BLaER1 (cell line): ENCODE measurements at regions not wholly inside any gene's neighbourhood (a gene's known extent, or its start where the extent isn't known, plus 50 kb on each side); places are given as distances from the start of the nearest gene placed in this dataset.
"Not testable (repeated sequence)": the region's sequence is repeated elsewhere in the genome, so short reads cannot be mapped to it uniquely, and the experiment has no call there.

Experiments used
- H3K27ac ChIP-seq: shearing (Covaris generic); formaldehyde crosslinking; 2 replicates; pipeline ENCODE4 v1.8.1; 2022
- H3K27me3 ChIP-seq: shearing (Covaris generic); formaldehyde crosslinking; 2 replicates; pipeline ENCODE4 v1.8.1; 2022
- H3K36me3 ChIP-seq: shearing (Covaris generic); formaldehyde crosslinking; 2 replicates; pipeline ENCODE4 v1.8.1; 2022
- H3K4me1 ChIP-seq: shearing (Covaris generic); formaldehyde crosslinking; 2 replicates; pipeline ENCODE4 v1.8.1; 2022
- H3K4me2 ChIP-seq: shearing (Covaris generic); formaldehyde crosslinking; 2 replicates; pipeline ENCODE4 v1.8.1; 2022
- H3K4me3 ChIP-seq: shearing (Covaris generic); formaldehyde crosslinking; 2 replicates; pipeline ENCODE4 v1.8.1; 2022
- H3K9ac ChIP-seq: shearing (Covaris generic); formaldehyde crosslinking; 2 replicates; pipeline ENCODE4 v1.8.1; 2022
- H3K9me3 ChIP-seq: shearing (Covaris generic); formaldehyde crosslinking; 2 replicates; pipeline ENCODE4 v1.8.1; 2022
- H4K20me1 ChIP-seq: shearing (Covaris generic); formaldehyde crosslinking; 2 replicates; pipeline ENCODE4 v1.8.1; 2022
- Cebpa-rat ChIP-seq: shearing (Covaris generic); IDR thresholded peaks from 2 replicates; pipeline ENCODE4 v1.8.1; 2022

GRCh38 chr1:191699343-191699742 lies 458.9 kb upstream of the RGS18 start:
- Histone ChIP-seq H3K27me3 (no peaks in the 10 kb centered on the region), H3K36me3 (no peaks in the 10 kb centered on the region), H3K27ac (no peak overlapping the region), H3K4me2 (no peak overlapping the region), H3K4me3 (no peak overlapping the region), H3K4me1 (peaks cover 15% of the 10 kb centered on the region), H4K20me1 (no peaks in the 10 kb centered on the region), H3K9ac (no peak overlapping the region), H3K9me3 (no peaks in the 10 kb centered on the region)
- no peak for TF ChIP-seq Cebpa-rat

DNA sequence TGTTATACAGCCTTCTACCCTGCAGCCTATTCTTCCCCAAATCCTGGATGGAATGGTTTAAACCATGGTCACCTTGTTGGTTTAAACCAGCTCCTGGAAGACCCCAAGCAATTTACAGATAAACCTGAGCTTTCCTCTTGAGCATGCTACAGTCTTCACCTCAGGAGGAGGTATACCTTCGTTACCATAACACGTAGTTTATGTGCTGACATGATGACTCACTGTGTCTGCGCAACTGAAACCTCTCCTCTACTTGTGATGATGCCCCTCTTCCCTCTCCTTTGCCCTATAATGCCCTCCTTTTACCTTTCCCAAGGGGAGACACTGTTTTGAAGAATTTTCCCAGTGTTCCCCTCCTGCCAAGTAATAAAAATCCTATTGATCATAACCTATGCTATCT lies 457.3 kb upstream of the RGS18 start:
- H3K27me3 ChIP-seq: no peaks in the 10 kb centered on the region
- H3K4me1 ChIP-seq: peaks cover 7% of the 10 kb centered on the region
- H3K36me3 ChIP-seq: no peaks in the 10 kb centered on the region
- no peaks in the 10 kb centered on the region for H3K9me3 ChIP-seq
- no peak for TF ChIP-seq Cebpa-rat
- H3K9ac ChIP-seq: no peak overlapping the region
- H3K4me3 ChIP-seq: no peak overlapping the region
- H4K20me1 ChIP-seq: no peaks in the 10 kb centered on the region
- no peak overlapping the region for H3K4me2 ChIP-seq
- no peak overlapping the region for H3K27ac ChIP-seq

- H3K4me1 ChIP-seq: no peaks in the 10 kb centered on the region; the same call in 1 of the 2 replicates
- no peaks in the 10 kb centered on the region for H3K9me3 ChIP-seq
- no peaks in the 10 kb centered on the region for H3K27me3 ChIP-seq
- no peaks in the 10 kb centered on the region for H4K20me1 ChIP-seq
- H3K27ac ChIP-seq: no peak overlapping the region
- H3K9ac ChIP-seq: no peak overlapping the region
- TF ChIP-seq Cebpa-rat: no peak
- H3K4me2 ChIP-seq: no peak overlapping the region
- no peak overlapping the region for H3K4me3 ChIP-seq
- H3K36me3 ChIP-seq: no peaks in the 10 kb centered on the region
These were observed 456.1 kb upstream of the RGS18 start for GRCh38 chr1:191702124-191702523.

DNA sequence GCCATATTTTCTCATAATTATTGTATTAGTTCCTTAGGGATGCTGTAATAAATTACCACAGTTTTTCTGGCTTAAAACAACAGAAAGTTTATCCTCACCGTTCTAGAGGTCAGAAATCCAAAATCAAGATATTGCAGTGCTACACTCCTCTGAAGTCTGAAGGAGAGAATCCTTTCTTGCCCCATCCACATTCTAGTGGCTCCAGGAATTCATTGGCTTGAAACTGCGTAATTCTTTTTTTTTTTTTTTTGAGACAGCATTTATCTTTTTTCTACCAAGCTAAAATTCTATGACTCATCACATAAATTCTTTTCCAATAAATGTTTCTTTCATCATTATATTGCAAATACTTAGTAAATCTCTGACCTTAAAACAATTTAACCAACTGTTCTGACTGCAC lies 451.0 kb upstream of the RGS18 start:
- no peaks in the 10 kb centered on the region for H3K27me3 ChIP-seq

DNA sequence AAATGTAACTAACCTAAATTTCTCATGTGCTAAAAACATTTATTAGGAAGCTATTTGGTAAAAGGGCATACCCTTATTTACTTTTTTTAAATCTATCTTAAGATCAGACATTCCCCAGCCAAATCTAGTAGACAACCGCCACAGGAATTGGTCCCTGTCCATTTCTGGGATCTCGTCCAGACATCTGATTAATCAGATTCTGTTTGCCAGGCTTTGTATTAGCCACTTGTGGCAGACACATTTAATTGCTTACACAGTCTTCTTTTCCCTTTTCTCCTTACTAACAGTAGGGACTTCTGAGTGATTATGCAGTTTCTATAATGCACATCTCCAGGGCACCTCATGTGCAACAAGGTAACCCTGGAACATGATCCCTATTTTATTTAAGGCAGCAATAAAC lies 449.0 kb upstream of the RGS18 start:
- H3K27me3 ChIP-seq: no peaks in the 10 kb centered on the region
- H3K4me2 ChIP-seq: no peak overlapping the region
- no peaks in the 10 kb centered on the region for H3K4me1 ChIP-seq
- no peaks in the 10 kb centered on the region for H4K20me1 ChIP-seq
- no peak overlapping the region for H3K27ac ChIP-seq
- no peaks in the 10 kb centered on the region for H3K9me3 ChIP-seq
- no peak for TF ChIP-seq Cebpa-rat
- H3K9ac ChIP-seq: no peak overlapping the region
- H3K4me3 ChIP-seq: no peak overlapping the region
- H3K36me3 ChIP-seq: no peaks in the 10 kb centered on the region

More for the DNA sequence above, 451.0 kb upstream of the RGS18 start:
- no peak for TF ChIP-seq Cebpa-rat
- Histone ChIP-seq H3K9me3 (no peaks in the 10 kb centered on the region), H3K9ac (no peak overlapping the region), H3K27ac (no peak overlapping the region), H3K4me1 (no peaks in the 10 kb centered on the region), H3K4me2 (no peak overlapping the region), H3K36me3 (no peaks in the 10 kb centered on the region), H3K4me3 (no peak overlapping the region), H4K20me1 (no peaks in the 10 kb centered on the region)

GRCh38 chr1:191711961-191712360 lies 446.3 kb upstream of the RGS18 start:
- no peak overlapping the region for H3K4me2 ChIP-seq
- no peaks in the 10 kb centered on the region for H4K20me1 ChIP-seq
- TF ChIP-seq Cebpa-rat: no peak
- no peaks in the 10 kb centered on the region for H3K9me3 ChIP-seq
- H3K4me1 ChIP-seq: no peaks in the 10 kb centered on the region
- H3K36me3 ChIP-seq: no peaks in the 10 kb centered on the region
- no peak overlapping the region for H3K9ac ChIP-seq
- H3K27ac ChIP-seq: no peak overlapping the region
- H3K4me3 ChIP-seq: no peak overlapping the region
- H3K27me3 ChIP-seq: no peaks in the 10 kb centered on the region

DNA sequence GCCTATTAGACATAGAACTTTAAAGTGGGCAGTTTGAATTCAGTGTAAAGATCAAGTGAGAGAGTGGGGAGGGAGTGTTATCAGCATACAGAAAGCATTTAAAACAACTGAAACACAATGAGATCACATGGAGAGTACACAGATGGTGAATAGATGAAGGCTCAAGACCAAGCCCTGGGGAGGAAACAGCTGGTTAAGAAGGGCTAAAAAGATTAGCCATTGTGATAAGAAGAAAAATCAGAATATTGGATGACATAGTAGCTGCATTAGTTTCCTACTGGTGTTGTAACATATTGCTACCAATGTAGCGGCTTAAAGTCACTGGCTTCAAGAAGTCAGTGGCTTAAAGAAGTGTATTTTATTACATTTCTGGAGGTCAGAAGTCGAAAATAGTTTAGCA lies 443.4 kb upstream of the RGS18 start:
- Histone ChIP-seq H3K36me3 (no peaks in the 10 kb centered on the region), H3K9ac (no peak overlapping the region), H3K4me2 (no peak overlapping the region), H3K27me3 (no peaks in the 10 kb centered on the region), H3K27ac (no peak overlapping the region), H4K20me1 (no peaks in the 10 kb centered on the region), H3K4me1 (no peaks in the 10 kb centered on the region), H3K4me3 (no peak overlapping the region), H3K9me3 (no peaks in the 10 kb centered on the region)
- no peak for TF ChIP-seq Cebpa-rat

GRCh38 chr1:191729742-191730141 lies 428.5 kb upstream of the RGS18 start:
- no peak overlapping the region for H3K27ac ChIP-seq
- H3K4me1 ChIP-seq: no peaks in the 10 kb centered on the region
- no peak overlapping the region for H3K4me3 ChIP-seq
- H3K4me2 ChIP-seq: no peak overlapping the region
- no peak for TF ChIP-seq Cebpa-rat
- no peaks in the 10 kb centered on the region for H3K36me3 ChIP-seq
- H3K27me3 ChIP-seq: no peaks in the 10 kb centered on the region
- H3K9me3 ChIP-seq: peaks cover 6% of the 10 kb centered on the region; the same call in 1 of the 2 replicates
- no peak overlapping the region for H3K9ac ChIP-seq
- no peaks in the 10 kb centered on the region for H4K20me1 ChIP-seq

DNA sequence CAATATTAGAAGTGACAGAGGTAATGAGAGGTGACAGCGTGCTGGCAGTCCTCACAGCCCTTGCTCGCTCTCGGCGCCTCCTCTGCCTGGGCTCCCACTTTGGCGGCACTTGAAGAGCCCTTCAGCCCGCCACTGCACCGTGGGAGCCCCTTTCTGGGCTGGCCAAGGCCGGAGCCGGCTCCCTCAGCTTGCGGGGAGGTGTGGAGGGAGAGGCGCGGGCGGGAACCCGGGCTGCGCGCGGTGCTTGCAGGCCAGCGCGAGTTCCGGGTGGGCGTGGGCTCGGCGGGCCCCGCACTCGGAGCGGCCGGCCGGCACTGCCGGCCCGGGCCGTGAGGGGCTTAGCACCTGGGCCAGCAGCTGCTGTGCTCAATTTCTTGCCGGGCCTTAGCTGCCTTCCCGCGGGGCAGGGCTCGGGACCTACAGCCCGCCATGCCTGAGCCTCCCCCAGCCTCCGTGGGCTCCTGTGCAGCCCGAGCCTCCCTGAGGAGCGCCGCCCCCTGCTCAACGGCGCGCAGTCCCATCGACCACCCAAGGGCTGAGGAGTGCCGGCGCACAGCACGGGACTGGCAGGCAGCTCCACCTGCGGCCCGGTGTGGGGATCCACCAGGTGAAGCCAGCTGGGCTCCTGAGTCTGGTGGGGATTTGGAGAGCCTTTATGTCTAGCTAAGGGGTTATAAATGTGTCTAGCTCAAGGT lies 426.5 kb upstream of the RGS18 start:
- not testable (repeated sequence) for H3K4me2 ChIP-seq, H3K36me3 ChIP-seq, H3K9me3 ChIP-seq, H3K9ac ChIP-seq, H3K4me3 ChIP-seq, H4K20me1 ChIP-seq, H3K27ac ChIP-seq, H3K4me1 ChIP-seq, H3K27me3 ChIP-seq

DNA sequence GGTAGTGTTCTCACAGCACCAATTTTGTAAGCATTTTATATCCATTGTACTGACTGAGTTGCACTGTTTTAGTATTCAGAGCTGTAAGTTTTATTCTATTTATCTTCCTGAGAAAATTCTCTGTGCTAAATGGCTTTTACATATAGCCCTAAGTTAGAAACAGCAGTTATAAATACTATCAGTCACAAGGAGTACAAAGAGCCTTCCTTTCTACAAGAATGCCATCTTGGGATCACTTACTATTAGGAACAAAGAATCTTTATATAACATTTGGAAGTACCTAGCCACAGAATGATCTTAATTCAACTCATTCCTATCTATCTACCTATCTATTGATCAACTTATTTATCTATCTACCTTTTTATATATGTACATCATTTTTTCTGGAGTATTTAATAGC lies 423.9 kb upstream of the RGS18 start:
- peaks cover 6% of the 10 kb centered on the region; the same call in 1 of the 2 replicates for H3K9me3 ChIP-seq
- TF ChIP-seq Cebpa-rat: no peak
- H3K9ac ChIP-seq: no peak overlapping the region
- H3K27me3 ChIP-seq: no peaks in the 10 kb centered on the region
- no peaks in the 10 kb centered on the region for H3K4me1 ChIP-seq
- no peak overlapping the region for H3K4me3 ChIP-seq
- no peak overlapping the region for H3K4me2 ChIP-seq
- no peaks in the 10 kb centered on the region for H4K20me1 ChIP-seq
- H3K36me3 ChIP-seq: no peaks in the 10 kb centered on the region
- H3K27ac ChIP-seq: no peak overlapping the region

GRCh38 chr1:191739544-191739943 lies 418.7 kb upstream of the RGS18 start:
- no peak overlapping the region for H3K4me2 ChIP-seq

More at GRCh38 chr1:191739544-191739943, 418.7 kb upstream of the RGS18 start:
- Histone ChIP-seq H4K20me1 (no peaks in the 10 kb centered on the region), H3K9ac (no peak overlapping the region), H3K9me3 (no peaks in the 10 kb centered on the region), H3K36me3 (no peaks in the 10 kb centered on the region), H3K27ac (no peak overlapping the region), H3K27me3 (no peaks in the 10 kb centered on the region), H3K4me3 (no peak overlapping the region), H3K4me1 (no peaks in the 10 kb centered on the region)
- no peak for TF ChIP-seq Cebpa-rat
